H1 (cell line): ENCODE measurements at regions not wholly inside any gene's neighbourhood (a gene's known extent, or its start where the extent isn't known, plus 50 kb on each side); places are given as distances from the start of the nearest gene placed in this dataset.

ENCODE experiments used
- ATF3 ChIP-seq: IDR thresholded peaks from 2 replicates; pipeline ENCODE4 v1.6.1; 2011; ENCODE audit warnings: low read depth, mild to moderate bottlenecking, low read length; ENCODE audit not compliant: insufficient read depth
- HDAC2 ChIP-seq, 2 experiments: fragments of 300-600 bp in 1 of 2; sonication (generic) in 1 of 2; IDR thresholded peaks; 2 replicates each; pipeline ENCODE4 v1.6.1; 2011 to 2012; ENCODE audit warnings: low read depth in 2 of 2, low read length in 2 of 2, mild to moderate bottlenecking in 2 of 2, moderate library complexity in 2 of 2, borderline replicate concordance in 1 of 2, inconsistent platforms in 1 of 2
- RBBP5 ChIP-seq: IDR thresholded peaks from 2 replicates; pipeline ENCODE4 v1.7.1; 2012; ENCODE audit warnings: low read depth, mild to moderate bottlenecking, inconsistent platforms, low read length, moderate library complexity, borderline replicate concordance

GRCh38 chr1:189764391-189765320 lies 713.0 kb downstream of the BRINP3 start (continued):
- TF ChIP-seq ATF3 (no peak), RBBP5 (no peak), HDAC2 (IDR thresholded peaks at IDR 0.05; ENCODE audit: borderline replicate concordance in 1 of 2, low read depth in 2 of 2, low read length in 2 of 2) (no peak)
